ENCODE measurements at regions not wholly inside any gene's neighbourhood (a gene's known extent, or its start where the extent isn't known, plus 50 kb on each side); places are given as distances from the start of the nearest gene placed in this dataset.

GRCh38 chr11:121944556-121945230 lies 171.3 kb downstream of the BLID start:
- 41 to 60% methylated on average over 4 of the region's 4 CpGs for WGBS, 2 donors
- no peak for TF ChIP-seq CTCF (IDR thresholded peaks at IDR 0.05)
- H3K9me3 ChIP-seq: peaks cover 0 to 10% (median 0%) of the 10 kb centered on the region in 11 donors
- H3K27me3 ChIP-seq: no peaks in the 10 kb centered on the region
- H3K4me1 ChIP-seq: no peaks in the 10 kb centered on the region
- H3K4me3 ChIP-seq: no peak overlapping the region
- ATAC-seq: no peak
- H3K36me3 ChIP-seq: no peaks in the 10 kb centered on the region
- no peak for DNase-seq
- H3K27ac ChIP-seq: no peak overlapping the region
- intact Hi-C loops (cut with DNase I): no loop called here

- Histone ChIP-seq H3K36me3 (no peaks in the 10 kb centered on the region), H3K27ac (no peak overlapping the region), H3K27me3 (no peaks in the 10 kb centered on the region), H3K4me1 (peaks cover 0 to 6% (median 0%) of the 10 kb centered on the region in 9 donors), H3K4me3 (no peak overlapping the region), H3K9me3 (peaks cover 0 to 3% (median 0%) of the 10 kb centered on the region in 11 donors)
- intact Hi-C loops (cut with DNase I): no loop called here
- WGBS, 2 donors: 65 to 76% methylated on average over 2 of the region's 2 CpGs
- no peak for DNase-seq
- no peak for TF ChIP-seq CTCF (IDR thresholded peaks at IDR 0.05)
- ATAC-seq: no peak
Measured at GRCh38 chr11:121938076-121938475, 177.9 kb downstream of the BLID start.

- Histone ChIP-seq H3K27ac (peak overlapping the region in 2 of 10 donors; percentile 34 to 38), H3K36me3 (no peaks in the 10 kb centered on the region), H3K9me3 (no peaks in the 10 kb centered on the region), H3K4me3 (no peak overlapping the region), H3K27me3 (no peaks in the 10 kb centered on the region), H3K4me1 (peaks cover 0 to 6% (median 0%) of the 10 kb centered on the region in 9 donors)
- DNase-seq (no peak), ATAC-seq (peak in 2 of 8 donors; percentile 11 to 34)
- TF ChIP-seq CTCF (IDR thresholded peaks at IDR 0.05): no peak
- intact Hi-C loops (cut with DNase I): no loop called here
- 74 to 75% methylated on average over 5 of the region's 5 CpGs for WGBS, 2 donors
Measured at GRCh38 chr11:121936781-121937447, 179.1 kb downstream of the BLID start.

- Histone ChIP-seq H3K4me3 (no peak overlapping the region), H3K36me3 (no peaks in the 10 kb centered on the region), H3K9me3 (no peaks in the 10 kb centered on the region), H3K27me3 (no peaks in the 10 kb centered on the region), H3K4me1 (peaks cover 0 to 6% (median 0%) of the 10 kb centered on the region in 9 donors), H3K27ac (peak overlapping the region in 2 of 10 donors; percentile 34 to 38)
- intact Hi-C loops (cut with DNase I): no loop called here
- no peak for DNase-seq
- TF ChIP-seq CTCF (IDR thresholded peaks at IDR 0.05): no peak
- peak in 6 of 8 donors; percentile 40 to 91 (median 80) for ATAC-seq
- WGBS, 2 donors: 56 to 60% methylated on average over 1 of the region's 1 CpG
Measured at GRCh38 chr11:121936370-121936769, 179.6 kb downstream of the BLID start.

Measured in heart right ventricle (tissue), 16 donors.